Osteoblast (primary cell): ENCODE measurements at regions not wholly inside any gene's neighbourhood (a gene's known extent, or its start where the extent isn't known, plus 50 kb on each side); places are given as distances from the start of the nearest gene placed in this dataset.
"Not testable (repeated sequence)": the region's sequence is repeated elsewhere in the genome, so short reads cannot be mapped to it uniquely, and the experiment has no call there.

ENCODE experiments used
- DNase-seq: peaks from one replicate; pipeline ENCODE4 v3.0.0; 2011; ENCODE audit warnings: low spot score, mixed read lengths; ENCODE audit not compliant: insufficient read length; ENCODE audit errors: missing footprints
- H2AFZ ChIP-seq: 2 replicates; pipeline ENCODE4 v1.6.0; 2011; ENCODE audit warnings: mild to moderate bottlenecking, low read length
- H3K27ac ChIP-seq: 2 replicates; pipeline ENCODE4 v1.5.1; 2011; ENCODE audit warnings: mild to moderate bottlenecking, low read depth, low read length, moderate library complexity
- H3K27me3 ChIP-seq: 2 replicates; pipeline ENCODE4 v1.6.0; 2012; ENCODE audit warnings: mild to moderate bottlenecking, control low read depth, inconsistent platforms, low read length, moderate library complexity; ENCODE audit not compliant: insufficient read depth
- H3K36me3 ChIP-seq: 2 replicates; pipeline ENCODE4 v1.5.1; 2011; ENCODE audit warnings: mild to moderate bottlenecking, low read length, control low read depth, moderate library complexity; ENCODE audit not compliant: insufficient read depth
- H3K4me1 ChIP-seq: 2 replicates; pipeline ENCODE4 v1.5.1; 2011; ENCODE audit warnings: mild to moderate bottlenecking, low read length, control low read depth, moderate library complexity; ENCODE audit not compliant: insufficient read depth
- H3K4me2 ChIP-seq: 2 replicates; pipeline ENCODE4 v1.6.0; 2011; ENCODE audit warnings: mild to moderate bottlenecking, low read length; ENCODE audit not compliant: insufficient read depth
- H3K4me3 ChIP-seq: fragments of 200-600 bp; sonication (generic); 3 replicates; pipeline ENCODE4 v1.5.1; 2012; ENCODE audit warnings: mild to moderate bottlenecking, low read length, inconsistent platforms; ENCODE audit not compliant: insufficient read depth
- H3K79me2 ChIP-seq: 2 replicates; pipeline ENCODE4 v1.6.0; 2012; ENCODE audit warnings: mild to moderate bottlenecking, low read length, control low read depth, inconsistent platforms; ENCODE audit not compliant: insufficient read depth
- H3K9me3 ChIP-seq: 2 replicates; pipeline ENCODE4 v1.5.1; 2011; ENCODE audit warnings: low read depth, low read length, control low read depth
- H4K20me1 ChIP-seq: 2 replicates; pipeline ENCODE4 v1.6.0; 2012; ENCODE audit warnings: mild to moderate bottlenecking, low read length, control low read depth; ENCODE audit not compliant: insufficient read depth
- TF ChIP-seq, protein P1 (sequence below): IDR thresholded peaks from 2 replicates; pipeline ENCODE4 v1.5.1; 2011; ENCODE audit warnings: mild to moderate bottlenecking, low read depth, low read length, moderate library complexity; ENCODE audit errors: extremely low read depth

DNA sequence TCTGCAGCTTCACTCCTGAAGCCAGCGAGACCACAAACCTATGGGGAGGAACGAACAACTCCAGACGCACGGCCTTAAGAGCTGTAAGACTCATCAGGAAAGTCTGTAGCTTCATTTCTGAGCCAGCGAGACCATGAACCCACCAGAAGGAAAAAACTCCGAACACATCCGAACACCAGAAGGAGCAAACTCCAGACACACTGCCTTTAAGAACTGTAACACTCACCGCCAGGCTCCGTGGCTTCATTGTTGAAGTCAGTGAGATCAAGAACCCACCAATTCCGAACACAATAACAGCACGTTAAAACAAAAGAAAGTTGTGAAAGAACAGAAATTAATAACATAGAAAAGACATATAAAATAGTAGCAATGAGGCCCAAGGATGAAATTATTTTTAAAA lies 300.5 kb upstream of the MDFIC2 start:
- no peak for DNase-seq
- no peak overlapping the region for H3K4me2 ChIP-seq
- H3K79me2 ChIP-seq: no peaks in the 10 kb centered on the region
- no peaks in the 10 kb centered on the region for H4K20me1 ChIP-seq
- H2AFZ ChIP-seq: no peak overlapping the region
- TF ChIP-seq, protein P1, sequence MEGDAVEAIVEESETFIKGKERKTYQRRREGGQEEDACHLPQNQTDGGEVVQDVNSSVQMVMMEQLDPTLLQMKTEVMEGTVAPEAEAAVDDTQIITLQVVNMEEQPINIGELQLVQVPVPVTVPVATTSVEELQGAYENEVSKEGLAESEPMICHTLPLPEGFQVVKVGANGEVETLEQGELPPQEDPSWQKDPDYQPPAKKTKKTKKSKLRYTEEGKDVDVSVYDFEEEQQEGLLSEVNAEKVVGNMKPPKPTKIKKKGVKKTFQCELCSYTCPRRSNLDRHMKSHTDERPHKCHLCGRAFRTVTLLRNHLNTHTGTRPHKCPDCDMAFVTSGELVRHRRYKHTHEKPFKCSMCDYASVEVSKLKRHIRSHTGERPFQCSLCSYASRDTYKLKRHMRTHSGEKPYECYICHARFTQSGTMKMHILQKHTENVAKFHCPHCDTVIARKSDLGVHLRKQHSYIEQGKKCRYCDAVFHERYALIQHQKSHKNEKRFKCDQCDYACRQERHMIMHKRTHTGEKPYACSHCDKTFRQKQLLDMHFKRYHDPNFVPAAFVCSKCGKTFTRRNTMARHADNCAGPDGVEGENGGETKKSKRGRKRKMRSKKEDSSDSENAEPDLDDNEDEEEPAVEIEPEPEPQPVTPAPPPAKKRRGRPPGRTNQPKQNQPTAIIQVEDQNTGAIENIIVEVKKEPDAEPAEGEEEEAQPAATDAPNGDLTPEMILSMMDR: no peak
- H3K27me3 ChIP-seq: no peaks in the 10 kb centered on the region
- no peak overlapping the region for H3K27ac ChIP-seq
- no peaks in the 10 kb centered on the region for H3K4me1 ChIP-seq
- no peaks in the 10 kb centered on the region for H3K36me3 ChIP-seq
- H3K4me3 ChIP-seq: no peak overlapping the region
- no peaks in the 10 kb centered on the region for H3K9me3 ChIP-seq

DNA sequence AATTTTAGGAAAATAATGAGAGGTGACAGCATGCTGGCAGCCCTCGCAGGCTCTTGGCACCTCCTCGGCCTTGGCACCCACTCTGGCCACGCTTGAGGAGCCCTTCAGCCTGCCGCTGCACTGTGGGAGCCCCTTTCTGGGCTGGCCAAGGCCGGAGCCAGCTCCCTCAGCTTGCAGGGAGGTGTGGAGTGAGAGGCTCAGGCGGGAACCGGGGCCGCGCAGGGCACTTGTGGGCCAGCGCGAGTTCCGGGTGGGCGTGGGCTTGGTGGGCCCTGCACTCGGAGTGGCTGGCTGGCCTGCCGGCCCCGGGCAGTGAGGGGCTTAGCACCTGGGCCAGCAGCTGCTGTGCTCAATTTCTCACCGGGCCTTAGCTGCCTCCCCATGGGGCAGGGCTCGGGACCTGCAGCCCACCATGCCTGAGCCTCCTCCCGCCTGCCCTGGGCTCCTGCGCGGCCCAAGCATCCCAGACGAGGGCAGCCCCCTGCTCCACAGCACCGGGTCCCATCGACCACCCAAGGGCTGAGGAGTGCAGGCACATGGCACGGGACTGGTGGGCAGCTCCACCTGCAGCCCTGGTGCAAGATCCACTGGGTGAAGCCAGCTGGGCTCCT lies 299.3 kb upstream of the MDFIC2 start:
- not testable (repeated sequence) for H3K27ac ChIP-seq, H2AFZ ChIP-seq, H3K4me3 ChIP-seq, H3K4me2 ChIP-seq, H3K27me3 ChIP-seq, DNase-seq, H3K36me3 ChIP-seq, H3K9me3 ChIP-seq, H3K79me2 ChIP-seq, H4K20me1 ChIP-seq, H3K4me1 ChIP-seq

DNA sequence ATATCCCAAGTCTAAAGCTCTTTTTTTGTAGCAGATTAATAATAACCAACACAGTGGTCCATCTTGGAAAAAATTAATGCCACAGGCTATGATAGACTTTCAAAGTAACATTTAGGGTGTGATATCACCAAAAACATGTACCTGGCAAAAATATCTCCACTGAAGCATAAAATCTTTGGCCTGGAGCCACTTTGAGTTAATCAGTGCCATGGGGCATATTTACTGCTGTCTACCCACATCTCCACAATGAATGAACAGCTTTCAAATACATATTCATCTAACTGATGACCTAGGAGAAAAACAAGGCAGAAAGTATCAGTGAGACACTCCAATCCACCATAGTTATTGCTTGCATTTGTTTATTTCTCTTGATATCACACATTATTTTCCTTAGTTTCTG lies 296.0 kb upstream of the MDFIC2 start:
- Histone ChIP-seq H4K20me1 (no peaks in the 10 kb centered on the region), H3K9me3 (no peaks in the 10 kb centered on the region), H3K27ac (no peak overlapping the region), H3K4me1 (no peaks in the 10 kb centered on the region), H3K79me2 (no peaks in the 10 kb centered on the region), H3K4me3 (no peak overlapping the region), H2AFZ (no peak overlapping the region), H3K27me3 (no peaks in the 10 kb centered on the region), H3K4me2 (no peak overlapping the region), H3K36me3 (no peaks in the 10 kb centered on the region)
- TF ChIP-seq, protein P1: no peak
- no peak for DNase-seq

DNA sequence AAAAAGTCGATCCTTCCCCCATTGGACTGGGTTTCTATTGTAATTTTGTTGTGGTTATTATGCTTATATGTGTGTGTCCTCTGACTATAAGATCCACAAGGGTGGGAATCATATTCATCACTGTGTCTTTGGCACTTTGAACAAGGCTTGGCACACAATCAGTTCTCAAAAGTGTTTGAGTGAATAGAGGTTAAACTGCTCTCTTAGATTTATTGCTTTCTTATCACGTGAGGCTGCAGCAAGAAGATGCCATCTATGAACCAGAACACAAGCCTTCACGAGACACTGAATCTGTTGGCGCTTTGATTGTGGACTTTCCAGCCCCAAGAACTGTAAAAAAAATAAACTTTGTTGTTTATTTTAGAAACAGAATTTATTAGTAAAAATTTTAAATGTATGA lies 295.0 kb upstream of the MDFIC2 start:
- Histone ChIP-seq H2AFZ (no peak overlapping the region), H3K4me2 (no peak overlapping the region), H3K4me3 (no peak overlapping the region), H3K4me1 (no peaks in the 10 kb centered on the region), H3K27me3 (peaks cover 2% of the 10 kb centered on the region), H3K9me3 (no peaks in the 10 kb centered on the region), H4K20me1 (no peaks in the 10 kb centered on the region), H3K79me2 (no peaks in the 10 kb centered on the region), H3K27ac (no peak overlapping the region), H3K36me3 (no peaks in the 10 kb centered on the region)
- DNase-seq: no peak
- TF ChIP-seq, protein P1: no peak
